ENCODE measurements at regions not wholly inside any gene's neighbourhood (a gene's known extent, or its start where the extent isn't known, plus 50 kb on each side); places are given as distances from the start of the nearest gene placed in this dataset.

DNA sequence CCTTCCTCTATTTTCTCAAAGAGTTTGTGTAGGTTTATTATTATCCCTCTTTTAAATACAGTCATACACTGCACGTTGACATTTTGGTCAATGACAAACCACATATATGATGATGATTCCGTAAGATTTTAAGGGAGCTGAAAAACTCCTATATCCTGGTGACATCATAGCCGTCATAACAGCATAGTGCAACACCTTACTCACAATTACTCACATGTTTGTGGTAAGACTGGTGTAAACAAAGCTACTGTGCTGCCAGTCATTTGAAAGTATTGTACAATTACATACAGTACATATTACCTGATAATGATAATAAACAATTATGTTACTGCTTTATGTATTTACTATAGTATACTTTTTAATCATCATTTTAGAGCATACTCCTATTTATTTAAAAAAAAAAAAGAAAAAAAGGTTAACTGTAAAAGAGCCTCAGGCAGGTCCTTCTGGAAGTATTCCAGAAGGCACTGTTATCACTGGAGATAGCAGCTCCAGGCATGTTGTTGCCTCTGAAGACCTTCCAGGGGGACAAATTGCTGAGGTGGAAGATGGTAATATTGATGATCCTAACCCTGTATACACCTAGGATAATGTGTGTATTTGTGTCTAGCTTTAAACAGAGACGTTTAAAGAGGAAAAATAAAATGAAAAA lies 123.3 kb upstream of the CDK1 start:
- TF ChIP-seq EZH2 (IDR thresholded peaks at IDR 0.05; ENCODE audit: low read depth), result no peak
- TF ChIP-seq, protein P1, sequence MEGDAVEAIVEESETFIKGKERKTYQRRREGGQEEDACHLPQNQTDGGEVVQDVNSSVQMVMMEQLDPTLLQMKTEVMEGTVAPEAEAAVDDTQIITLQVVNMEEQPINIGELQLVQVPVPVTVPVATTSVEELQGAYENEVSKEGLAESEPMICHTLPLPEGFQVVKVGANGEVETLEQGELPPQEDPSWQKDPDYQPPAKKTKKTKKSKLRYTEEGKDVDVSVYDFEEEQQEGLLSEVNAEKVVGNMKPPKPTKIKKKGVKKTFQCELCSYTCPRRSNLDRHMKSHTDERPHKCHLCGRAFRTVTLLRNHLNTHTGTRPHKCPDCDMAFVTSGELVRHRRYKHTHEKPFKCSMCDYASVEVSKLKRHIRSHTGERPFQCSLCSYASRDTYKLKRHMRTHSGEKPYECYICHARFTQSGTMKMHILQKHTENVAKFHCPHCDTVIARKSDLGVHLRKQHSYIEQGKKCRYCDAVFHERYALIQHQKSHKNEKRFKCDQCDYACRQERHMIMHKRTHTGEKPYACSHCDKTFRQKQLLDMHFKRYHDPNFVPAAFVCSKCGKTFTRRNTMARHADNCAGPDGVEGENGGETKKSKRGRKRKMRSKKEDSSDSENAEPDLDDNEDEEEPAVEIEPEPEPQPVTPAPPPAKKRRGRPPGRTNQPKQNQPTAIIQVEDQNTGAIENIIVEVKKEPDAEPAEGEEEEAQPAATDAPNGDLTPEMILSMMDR (conservative IDR thresholded peaks at IDR 0.05), result no peak

Measured in PC-9 (cell line).